ENCODE measurements at regions not wholly inside any gene's neighbourhood (a gene's known extent, or its start where the extent isn't known, plus 50 kb on each side); places are given as distances from the start of the nearest gene placed in this dataset.

DNA sequence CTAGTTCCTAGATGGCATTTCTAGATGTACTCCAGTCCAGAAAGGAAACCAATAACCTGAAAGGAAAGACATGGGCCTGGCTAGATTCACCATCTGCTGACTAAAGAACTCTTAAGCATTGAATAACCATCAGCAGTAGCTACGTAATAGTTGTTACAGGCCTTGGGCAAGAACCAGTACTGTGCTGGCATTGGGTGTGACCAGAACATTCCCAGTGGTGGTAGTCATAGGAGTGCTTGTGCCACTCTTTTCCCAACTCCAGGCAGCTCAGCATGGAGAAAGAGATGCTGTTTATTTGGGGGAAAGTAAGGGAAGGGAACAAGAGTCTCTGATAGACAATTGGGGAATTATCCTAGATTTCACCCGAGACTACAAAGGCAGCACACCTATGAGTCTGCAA lies 333.3 kb downstream of the SLC16A7 start:
- DNase-seq, result no peak

DNA sequence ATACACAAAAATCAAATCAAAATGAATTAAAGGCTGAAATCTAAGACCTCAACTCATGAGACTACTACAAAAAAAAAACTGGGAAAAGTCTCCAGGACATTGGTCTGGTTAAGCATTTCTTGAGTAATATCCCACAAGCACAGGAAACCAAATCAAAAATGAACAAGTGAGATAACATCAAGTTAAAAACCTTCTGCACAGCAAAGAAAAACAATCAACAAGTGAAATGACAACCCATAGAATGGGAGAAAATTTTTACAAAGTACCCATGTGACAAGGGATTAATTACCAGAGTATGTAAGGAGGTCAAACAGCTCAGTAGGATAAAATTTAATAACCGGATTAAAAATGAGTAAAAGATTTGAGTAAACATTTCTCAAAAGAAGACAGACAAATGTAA lies 338.7 kb downstream of the SLC16A7 start:
- DNase-seq, result no peak

DNA sequence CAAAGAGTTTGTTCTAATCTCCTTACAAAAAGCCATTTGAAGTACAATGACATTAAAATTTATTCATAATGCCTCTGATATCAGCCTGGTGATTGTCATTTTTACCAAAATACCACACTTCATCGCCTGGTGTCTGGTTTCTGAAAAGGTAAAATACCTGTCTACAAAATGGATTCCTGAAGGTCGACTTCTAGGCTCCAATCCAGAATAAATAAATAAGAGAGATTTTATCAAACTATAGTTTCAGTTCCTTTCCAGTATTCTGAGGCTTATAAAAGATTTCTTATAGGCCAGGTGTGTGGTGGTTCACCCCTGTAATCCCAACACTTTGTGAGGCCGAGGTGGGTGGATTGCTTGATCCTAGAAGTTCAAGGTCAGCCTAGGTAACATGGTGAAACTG lies 340.7 kb downstream of the SLC16A7 start:
- no peak for DNase-seq

DNA sequence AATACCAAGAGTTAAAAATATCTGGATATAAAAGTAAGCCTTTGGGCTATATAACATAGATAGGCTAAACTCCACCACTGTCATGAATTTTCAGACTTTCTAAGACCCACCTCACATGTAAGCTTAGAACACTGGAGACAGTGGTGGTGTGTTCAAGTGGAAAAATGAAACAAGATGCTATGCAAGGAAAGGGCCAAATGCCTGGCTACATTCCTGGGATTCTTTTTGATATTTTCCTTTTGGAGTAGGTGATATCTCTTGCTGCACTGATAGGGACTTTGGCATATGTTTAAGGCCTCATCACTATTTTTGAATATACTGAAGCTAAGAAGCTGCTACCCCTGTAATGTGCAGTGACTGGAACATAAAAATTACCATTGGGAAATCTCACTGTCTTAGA lies 341.3 kb downstream of the SLC16A7 start:
- DNase-seq, result no peak

DNA sequence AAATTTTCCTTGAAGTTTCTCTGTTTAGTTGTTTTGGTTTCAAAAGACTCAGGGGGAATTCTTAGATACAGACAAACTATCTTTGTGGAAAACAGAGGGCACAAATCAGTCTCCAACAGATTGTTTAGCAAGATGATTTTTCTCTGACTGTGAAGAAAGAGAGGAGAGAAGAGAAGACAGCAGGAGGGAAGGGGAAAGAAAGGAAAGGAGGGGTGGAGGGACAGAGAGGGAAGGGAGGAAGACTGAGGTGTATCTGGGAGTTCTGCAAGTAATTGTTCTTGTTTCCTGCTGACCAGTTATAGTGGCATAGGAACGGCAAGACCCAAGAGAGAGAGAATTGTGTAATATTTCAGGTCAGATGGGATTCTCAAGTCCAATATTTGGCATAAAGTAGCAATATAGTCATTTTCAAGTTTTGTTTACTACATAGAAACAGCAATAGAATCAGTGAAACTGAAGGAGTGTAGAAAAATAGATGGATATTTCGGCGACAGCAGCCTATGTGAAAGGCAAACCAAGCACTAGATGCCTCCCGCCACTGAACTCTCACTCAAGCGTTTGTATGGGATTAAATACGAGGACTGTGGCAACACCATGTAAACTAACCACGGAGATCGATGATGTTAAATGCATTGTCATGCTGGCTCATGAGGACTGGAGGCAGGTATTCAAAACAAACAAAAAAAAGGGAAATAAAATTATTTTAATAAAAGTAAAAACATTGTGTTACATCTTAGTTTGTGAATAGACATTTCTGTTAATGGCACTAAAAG lies 342.5 kb downstream of the SLC16A7 start:
- DNase-seq, result no peak

DNA sequence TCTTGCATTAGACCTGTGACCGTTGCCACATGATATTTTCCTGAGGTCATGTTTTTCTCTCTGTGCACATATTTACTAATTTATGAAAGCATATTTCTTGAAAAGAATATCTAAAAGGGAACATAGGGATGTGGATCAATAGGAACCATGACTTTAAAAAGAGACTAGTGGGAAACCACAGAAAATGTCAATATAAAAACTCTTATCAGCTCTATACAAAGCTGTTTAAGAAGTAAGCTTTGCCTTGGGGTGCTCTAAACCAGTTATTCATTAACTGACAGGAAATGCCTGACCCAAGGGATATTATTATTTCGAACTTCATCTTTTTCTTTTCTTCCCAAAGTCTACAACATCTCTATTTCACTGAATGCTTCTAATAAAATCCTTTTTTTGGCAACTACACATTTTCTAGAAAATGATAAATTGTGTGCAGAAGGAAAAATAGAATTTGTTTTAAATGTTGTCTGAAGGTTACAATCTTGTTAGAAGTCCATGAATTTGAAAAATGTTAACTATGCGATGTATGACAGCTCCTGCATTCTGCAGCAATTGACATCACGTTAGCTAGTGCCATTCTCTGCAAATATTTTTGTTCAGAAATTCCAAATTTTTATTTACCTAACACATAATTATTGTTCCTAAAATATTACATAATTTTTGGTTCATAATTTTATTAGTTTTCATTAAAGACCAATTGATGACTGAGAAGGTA lies 345.0 kb downstream of the SLC16A7 start:
- DNase-seq, result no peak

DNA sequence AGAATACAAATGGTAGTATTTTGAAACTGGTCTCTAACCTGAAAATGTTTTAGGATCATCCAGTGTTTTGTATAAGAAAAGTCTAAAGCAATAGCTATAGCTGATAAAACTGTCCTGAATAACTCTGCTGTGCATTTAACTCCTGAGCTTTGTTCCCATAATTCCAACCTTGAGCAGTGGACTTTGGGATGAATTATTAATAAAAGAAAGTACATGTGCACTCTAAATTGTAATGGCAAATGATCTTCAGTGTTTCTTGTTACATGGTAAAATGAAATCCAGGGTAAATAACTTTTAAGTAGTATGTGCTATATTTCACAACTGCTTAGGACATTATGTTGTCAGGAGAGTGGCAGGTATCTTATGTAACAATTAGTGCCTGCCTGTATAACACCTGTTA lies 345.6 kb downstream of the SLC16A7 start:
- no peak for DNase-seq

DNA sequence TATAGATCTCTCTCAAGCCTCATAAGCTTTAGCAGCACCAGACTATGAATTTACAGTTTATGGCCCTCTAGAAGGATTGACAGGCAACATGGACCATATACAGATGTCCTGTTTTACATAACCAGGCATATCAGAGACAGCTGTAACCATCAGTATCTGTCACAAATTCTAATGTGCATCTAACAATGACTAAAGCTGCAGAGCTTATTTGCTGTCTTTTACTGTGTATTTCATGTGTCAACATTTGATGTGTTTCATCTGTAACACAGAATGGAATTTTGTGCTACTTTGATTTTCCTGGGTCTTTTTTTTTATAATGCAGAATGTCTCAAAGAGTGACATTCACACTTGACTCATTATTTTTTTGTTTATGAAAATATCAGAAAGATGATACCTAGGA lies 348.3 kb downstream of the SLC16A7 start:
- no peak for DNase-seq

DNA sequence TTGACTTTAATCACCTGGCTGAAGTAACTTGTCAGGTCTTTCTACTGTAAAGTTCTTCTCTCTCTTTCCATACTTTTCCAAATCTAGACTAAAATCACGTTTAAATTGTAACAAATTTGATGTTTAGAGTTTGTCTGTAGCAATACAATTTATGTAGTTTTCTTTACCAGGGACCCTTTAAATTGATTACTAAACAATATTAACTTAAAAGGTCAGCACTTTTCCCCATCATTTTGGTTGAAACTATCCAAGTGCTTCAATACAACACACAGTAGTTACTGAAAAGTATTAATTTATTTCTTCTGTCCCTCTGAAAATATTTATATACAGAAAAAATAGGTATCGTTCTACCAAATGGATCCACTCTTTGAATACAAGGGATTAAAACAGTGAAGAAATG lies 350.8 kb downstream of the SLC16A7 start:
- no peak for DNase-seq

DNA sequence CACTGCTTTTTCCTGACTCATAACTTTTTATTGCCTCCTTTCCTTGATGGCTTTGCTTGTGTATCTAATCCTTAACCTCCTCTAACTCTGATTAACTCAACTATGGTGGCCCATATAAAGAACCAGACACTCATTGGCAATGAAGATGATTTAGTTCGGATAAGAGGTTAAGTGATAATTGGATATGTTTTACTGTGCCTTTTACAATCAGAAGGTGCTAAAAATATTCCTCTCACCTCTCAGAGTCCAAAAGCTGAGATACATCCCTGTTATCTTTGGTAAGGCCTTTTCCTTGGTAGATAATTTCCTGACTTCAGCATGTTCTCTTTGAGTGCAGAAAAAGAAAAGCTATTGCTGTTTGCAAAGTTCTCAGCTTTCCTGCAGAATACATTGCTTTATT lies 367.7 kb downstream of the SLC16A7 start:
- no peak for DNase-seq

DNA sequence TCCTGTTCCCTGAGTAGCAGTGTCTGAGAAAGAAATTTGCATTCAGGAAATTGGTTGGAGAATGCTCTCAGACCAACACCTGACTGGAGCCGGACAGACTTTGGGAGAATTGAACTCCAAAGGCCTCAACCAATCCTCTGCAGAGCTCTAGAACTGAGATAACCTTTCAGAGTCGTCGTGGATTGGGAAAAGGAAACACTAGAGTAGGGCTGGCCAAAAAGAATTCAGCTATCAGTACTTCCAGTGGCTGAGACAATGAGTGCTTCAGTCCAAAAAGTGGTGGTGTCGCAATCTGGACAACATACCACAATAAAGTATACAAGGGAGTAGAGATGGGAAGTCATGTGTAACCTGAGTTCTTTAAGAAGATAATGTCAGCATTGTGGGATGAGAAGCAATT lies 377.1 kb downstream of the SLC16A7 start:
- no peak for DNase-seq

DNA sequence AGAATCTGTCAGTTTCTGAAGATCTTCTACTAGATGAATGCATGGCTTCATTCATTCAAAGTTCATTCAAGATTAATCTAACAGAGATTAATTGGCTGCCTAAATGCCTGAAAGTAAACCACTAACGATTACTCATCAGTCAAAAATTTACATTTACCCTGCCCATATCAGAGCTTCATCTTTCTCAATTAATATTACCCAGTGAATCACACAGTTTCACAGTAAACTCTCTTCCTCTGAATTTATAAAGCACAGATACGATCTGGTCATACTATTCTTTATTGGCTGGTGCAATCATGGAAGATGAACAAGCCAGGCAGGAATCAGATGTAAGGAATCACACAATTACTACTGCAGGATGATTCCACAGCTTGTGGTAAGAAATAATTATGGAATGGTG lies 377.7 kb downstream of the SLC16A7 start:
- no peak for DNase-seq

DNA sequence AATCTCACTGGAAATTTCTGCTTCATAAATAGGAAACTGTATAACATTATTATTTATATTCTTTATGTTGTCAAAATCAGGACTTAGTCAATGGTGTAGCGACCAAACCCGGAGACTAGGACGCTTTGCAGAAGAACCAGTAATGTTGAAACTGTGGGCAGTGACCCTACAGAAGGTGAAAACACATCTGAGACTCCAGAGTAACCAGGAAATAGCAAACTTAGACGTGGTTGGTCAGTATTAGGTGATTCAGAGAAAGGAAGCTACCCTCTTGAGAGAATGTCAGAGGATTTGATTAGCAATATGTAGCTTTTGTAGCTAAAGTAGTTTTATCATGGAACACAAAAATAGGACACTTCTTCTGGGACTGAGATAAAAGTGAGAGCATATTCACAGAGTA lies 381.9 kb downstream of the SLC16A7 start:
- no peak for DNase-seq

DNA sequence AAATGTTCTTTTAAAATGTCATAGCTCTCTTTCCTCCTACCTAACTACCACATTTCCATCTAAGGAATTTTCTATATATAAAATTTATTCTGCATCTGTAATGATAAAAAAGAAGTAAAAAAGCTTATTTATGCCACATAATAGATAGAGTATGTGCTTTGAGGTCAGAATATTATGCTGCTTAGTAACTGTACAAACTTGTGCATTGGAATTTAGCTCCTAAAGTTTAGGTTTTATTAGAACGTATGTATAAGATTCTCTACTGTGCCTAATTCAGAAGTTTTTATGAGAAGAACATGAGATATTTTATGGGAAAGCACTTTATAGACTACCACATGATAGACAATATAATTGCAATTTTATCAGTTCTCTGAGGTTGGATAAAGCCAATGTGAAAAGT lies 384.6 kb downstream of the SLC16A7 start:
- no peak for DNase-seq

DNA sequence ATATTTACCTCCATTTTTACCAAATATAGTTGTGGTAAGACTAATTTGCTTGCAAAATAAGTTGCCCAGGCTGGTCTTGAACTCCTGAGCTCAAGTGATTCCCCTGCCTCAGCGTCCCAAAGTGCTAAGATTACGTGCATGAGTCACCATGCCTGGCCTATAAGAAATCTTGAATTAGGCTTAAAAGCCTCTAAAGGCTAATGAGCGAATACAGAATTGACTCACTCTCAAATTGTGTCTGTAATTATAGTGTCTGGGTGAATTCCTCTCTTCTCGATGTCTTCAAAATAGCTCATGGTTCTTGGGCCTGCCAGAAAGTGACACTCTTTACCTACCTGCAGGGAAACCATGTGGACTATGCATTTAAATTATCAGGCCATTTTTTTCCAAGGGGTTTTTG lies 403.5 kb downstream of the SLC16A7 start:
- DNase-seq, result no peak

DNA sequence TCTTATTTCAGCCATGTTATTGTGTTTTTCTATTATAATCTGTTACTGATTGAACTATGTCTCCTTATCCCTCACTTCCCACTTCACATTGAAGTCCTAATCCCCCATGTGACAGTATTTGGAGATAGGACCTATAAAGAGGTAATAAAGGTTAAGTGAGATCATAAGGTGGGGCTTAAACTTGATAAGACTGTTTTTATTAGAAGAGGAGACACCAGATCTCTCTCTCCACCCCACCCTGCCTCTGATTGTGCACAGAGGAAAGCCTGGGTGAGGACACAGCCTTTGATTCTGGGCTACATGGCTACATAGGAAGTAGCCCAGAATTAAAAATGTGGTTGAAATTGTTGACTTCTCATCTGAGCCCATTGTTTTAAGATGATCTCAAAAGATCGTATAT lies 414.7 kb downstream of the SLC16A7 start:
- no peak for DNase-seq

DNA sequence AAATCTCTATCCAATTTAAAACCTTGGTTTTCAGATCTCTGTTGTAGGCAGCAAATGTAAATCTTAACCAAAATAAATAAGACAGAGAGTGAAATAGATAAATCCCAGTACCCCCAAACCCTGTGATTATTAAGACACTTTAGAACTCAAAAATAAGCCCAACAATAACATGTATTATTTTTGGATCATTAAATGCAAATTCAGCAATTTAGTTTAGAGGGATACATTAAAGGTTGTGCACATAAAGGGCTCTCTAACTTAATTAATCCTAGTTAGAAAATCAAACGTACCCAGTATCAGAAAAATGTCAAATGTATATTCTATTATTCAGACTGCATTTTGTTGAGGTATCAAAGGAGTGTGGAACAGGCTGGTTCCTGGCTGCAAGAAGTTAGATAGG lies 416.8 kb downstream of the SLC16A7 start:
- DNase-seq, result no peak

DNA sequence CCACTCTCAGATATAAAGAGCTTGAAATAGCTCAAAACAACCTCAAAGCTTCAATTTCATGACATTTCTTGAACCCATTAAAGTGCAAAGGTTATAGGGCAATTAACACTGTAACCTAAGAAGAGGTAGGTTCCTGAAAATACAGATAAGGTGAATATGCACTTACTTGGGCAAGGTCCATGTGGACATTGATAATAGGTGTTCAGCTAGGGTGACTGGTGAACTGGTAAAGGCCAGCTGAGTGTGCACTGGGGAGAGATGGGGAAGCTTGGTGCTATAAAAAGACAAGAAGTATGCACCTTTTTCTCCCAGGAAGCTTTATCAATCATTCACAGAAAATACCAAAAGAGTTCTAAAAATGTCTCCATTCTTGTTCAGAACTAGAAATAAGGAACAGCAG lies 418.6 kb downstream of the SLC16A7 start:
- no peak for DNase-seq

DNA sequence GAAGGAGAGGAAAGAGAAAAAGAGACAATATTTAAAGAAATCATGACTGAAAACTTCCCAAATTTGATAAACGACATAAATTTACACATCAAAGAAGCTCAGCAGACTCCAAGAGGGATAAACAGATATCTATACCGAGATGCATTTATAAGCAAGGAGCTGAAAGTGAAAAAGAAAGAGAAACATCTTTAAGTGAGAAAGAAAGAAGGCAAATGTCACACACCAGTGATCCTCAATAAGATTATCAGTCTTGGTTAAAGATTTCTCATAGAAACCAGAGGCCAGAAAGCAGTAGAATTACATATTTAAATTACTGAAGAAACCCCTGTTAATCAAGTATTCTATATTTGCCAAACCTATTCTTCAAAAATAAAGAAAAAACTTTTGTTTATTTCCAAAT lies 424.2 kb downstream of the SLC16A7 start:
- no peak for DNase-seq

DNA sequence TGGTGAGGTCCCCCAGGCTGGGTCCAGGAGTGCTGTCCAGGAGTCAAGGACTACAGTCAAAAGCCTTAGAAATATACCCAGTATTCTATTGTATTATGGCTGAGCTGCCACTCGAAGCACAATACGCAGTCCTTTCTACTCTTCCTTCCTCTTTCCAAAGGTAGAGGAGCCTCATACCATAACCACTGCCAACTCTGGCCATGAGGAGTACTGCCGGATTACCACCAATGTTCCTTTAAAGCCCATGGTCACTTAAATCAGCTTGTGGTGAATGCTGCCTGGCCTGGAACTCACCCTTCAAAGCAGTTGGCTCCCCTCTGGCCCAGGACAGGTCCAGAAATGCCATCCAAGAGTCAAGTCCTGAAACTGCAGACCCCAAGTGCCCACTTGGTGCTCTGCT lies 425.4 kb downstream of the SLC16A7 start:
- no peak for DNase-seq

DNA sequence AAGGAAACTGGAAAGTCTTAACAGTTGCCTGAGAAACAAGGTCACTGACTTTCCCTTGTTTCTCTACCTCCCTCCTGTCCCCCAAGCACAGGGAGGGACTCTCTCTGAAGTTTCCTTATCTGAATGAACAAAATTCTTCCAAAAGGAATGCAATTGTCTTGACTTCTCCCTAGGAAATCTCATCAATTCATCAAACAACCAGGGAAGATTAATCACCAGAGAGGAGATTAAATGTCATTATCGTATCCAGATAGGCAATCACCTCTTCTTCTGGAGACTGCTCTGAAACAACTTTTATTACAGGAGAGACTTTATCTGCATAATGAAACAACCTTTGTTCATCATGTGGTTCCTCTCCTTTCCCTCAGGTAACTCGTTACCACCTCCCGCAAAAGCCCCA lies 431.4 kb downstream of the SLC16A7 start:
- DNase-seq, result no peak

DNA sequence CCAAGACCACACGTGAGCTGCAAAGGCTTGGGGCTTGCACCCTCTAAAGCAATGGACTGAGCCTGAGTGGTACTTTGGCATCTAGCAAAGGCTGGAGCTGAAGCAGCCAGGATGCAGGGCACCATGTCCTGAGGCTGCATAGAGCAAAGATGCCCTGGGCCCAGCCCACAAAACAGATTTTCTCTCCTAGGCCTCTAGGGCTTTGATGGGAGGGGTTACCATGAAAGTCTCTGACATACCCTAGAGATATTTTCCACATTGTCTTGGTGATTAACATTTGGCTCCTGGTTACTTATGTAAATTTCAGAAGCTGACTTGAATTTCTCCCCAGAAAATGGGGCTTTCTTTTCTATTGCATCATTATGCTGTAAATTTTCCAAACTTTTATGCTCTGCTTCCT lies 438.3 kb downstream of the SLC16A7 start:
- DNase-seq, result no peak

DNA sequence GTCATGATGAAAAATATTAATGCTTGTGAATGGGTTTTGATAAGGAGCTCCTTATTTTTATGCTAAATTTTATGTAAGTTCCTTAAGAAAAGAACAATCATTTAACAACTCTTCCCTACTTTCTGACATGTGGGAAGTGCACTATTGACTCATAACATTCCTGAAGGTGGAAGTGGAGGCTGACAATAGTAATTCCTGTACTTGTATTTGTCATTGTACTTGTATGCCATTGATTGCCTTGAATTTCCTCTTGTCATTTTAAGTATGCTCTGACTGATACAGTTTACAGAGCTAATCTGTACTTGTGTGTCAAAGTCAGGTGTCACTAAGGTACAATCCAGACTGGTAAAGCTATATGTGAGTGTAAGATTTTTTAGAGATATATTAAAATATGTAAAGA lies 440.0 kb downstream of the SLC16A7 start:
- no peak for DNase-seq

DNA sequence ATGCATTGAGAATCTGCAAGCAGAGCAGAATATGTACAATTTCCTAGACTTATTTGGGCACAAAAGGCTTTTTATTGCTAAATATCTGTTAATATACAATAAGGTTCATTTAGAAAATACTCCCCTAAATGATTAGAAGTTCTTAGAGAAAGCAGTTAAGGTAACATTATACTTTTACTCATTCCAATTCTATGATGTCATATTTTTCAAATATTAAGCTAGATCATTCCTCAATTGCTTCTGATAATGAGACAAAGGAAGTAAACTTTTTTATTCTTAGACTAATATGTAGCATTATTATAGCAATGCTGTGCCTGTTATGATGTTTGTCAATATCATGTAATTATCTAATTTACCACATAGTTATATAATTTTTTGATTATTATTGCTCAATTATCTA lies 447.0 kb downstream of the SLC16A7 start:
- DNase-seq, result no peak

DNA sequence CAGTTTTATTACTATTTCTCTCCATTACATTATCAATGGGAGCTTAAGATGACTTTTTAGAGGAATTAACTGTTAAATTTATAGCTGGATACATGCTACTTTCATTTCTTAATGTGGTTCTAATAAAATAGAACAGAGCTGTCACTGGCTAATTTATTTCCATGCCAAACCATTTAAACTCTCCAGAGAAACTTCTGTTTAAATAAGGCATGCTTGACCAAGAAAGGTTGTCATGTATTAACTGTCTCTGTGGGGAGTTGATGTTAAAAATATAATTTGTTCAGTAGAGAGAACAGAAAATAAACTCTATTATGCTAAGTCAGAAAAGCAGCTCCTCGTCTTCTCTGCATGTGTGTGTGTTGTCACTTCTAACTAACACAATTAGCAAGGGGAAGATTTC lies 447.4 kb downstream of the SLC16A7 start:
- no peak for DNase-seq
